Caco-2 (cell line): ENCODE measurements at regions not wholly inside any gene's neighbourhood (a gene's known extent, or its start where the extent isn't known, plus 50 kb on each side); places are given as distances from the start of the nearest gene placed in this dataset.

Source experiments
- BruUV-seq: library from RNA; stranded (reverse); fragments of 400-500 nt; replicated peaks from 2 replicates; lab custom pipeline; 2021; lab: Mats Ljungman, UMichigan
- CTCF ChIA-PET: fragments of 300-600 bp; sonication (Branson Sonifier 250); formaldehyde crosslinking; loops from one replicate; lab custom pipeline; 2022; ENCODE audit warnings: antibody characterized with exemption; lab: Charles Lee
- POLR2A ChIA-PET: fragments of 300-600 bp; sonication (Branson Sonifier 250); formaldehyde crosslinking; loops from one replicate; lab custom pipeline; 2022; ENCODE audit warnings: antibody characterized with exemption; lab: Charles Lee
- DNase-seq, 2 experiments: peaks; one replicate each; pipeline versions ENCODE4 v3.0.0 to v3.0.0-alpha.2; 2020 to 2022
- H3K27me3 ChIP-seq: replicated peaks from 2 replicates; pipeline ENCODE4 v1.6.0; 2011; ENCODE audit warnings: low read length; ENCODE audit not compliant: control insufficient read depth, insufficient read depth
- H3K36me3 ChIP-seq: 2 replicates; pipeline ENCODE4 v1.5.1; 2011; ENCODE audit warnings: low read length; ENCODE audit not compliant: control insufficient read depth, insufficient read depth
- H3K4me1 ChIP-seq: fragments of 250-450 bp; sonication (Bioruptor Pico); 2 replicates; pipeline ENCODE4 v1.5.1; 2020; ENCODE audit warnings: mild to moderate bottlenecking
- H3K4me3 ChIP-seq: 2 replicates; pipeline ENCODE4 v1.5.1; 2011; ENCODE audit warnings: low read depth, mild to moderate bottlenecking, control low read depth, low read length
- H3K9me3 ChIP-seq: fragments of 250-450 bp; sonication (Bioruptor Pico); 2 replicates; pipeline ENCODE4 v1.5.1; 2020; ENCODE audit warnings: mild to moderate bottlenecking, moderate library complexity
- H3K27ac Mint-ChIP-seq: one replicate; pipeline ENCODE4 v1.8.0; 2022; ENCODE audit warnings: mixed read lengths; ENCODE audit not compliant: unreplicated experiment
- H3K27me3 Mint-ChIP-seq: one replicate; pipeline ENCODE4 v1.8.0; 2022; ENCODE audit warnings: mixed read lengths; ENCODE audit not compliant: insufficient read depth, unreplicated experiment
- H3K36me3 Mint-ChIP-seq: one replicate; pipeline ENCODE4 v1.8.0; 2022; ENCODE audit warnings: mild to moderate bottlenecking, mixed read lengths; ENCODE audit not compliant: insufficient read depth, unreplicated experiment
- H3K4me1 Mint-ChIP-seq: one replicate; pipeline ENCODE4 v1.8.0; 2022; ENCODE audit warnings: low read depth, mixed read lengths; ENCODE audit not compliant: unreplicated experiment
- H3K4me3 Mint-ChIP-seq: one replicate; pipeline ENCODE4 v1.8.0; 2022; ENCODE audit warnings: mild to moderate bottlenecking, moderate library complexity, mixed read lengths; ENCODE audit not compliant: unreplicated experiment
- H3K9me3 Mint-ChIP-seq: one replicate; pipeline ENCODE4 v1.8.0; 2022; ENCODE audit warnings: mixed read lengths; ENCODE audit not compliant: unreplicated experiment
- CTCF ChIP-seq, 2 experiments: fragments of 200-600 bp in 1 of 2; IDR thresholded peaks; 1 replicate in 1 of 2; 2 replicates in 1 of 2; pipeline versions ENCODE4 v1.5.1 to v1.8.0; 2011 to 2022; ENCODE audit warnings: antibody characterized with exemption in 1 of 2, control low read depth in 1 of 2, inconsistent platforms in 1 of 2, low read depth in 1 of 2, low read length in 1 of 2, mild to moderate bottlenecking in 1 of 2, moderate library complexity in 1 of 2; ENCODE audit not compliant: insufficient read depth in 1 of 2, severe bottlenecking in 1 of 2, unreplicated experiment in 1 of 2
- intact Hi-C: fragments of 100-400 bp; cut with micrococcal nuclease; formaldehyde crosslinking; loops from one replicate; pipeline ENCODE4 v1.10.0; 2022; ENCODE audit not compliant: unreplicated experiment

- H3K36me3 Mint-ChIP-seq: no peaks in the 10 kb centered on the region
- Histone ChIP-seq H3K9me3 (no peaks in the 10 kb centered on the region), H3K36me3 (no peaks in the 10 kb centered on the region), H3K4me3 (no peak overlapping the region), H3K4me1 (no peaks in the 10 kb centered on the region), H3K27me3 (no peaks in the 10 kb centered on the region)
- no peak for DNase-seq
- no peaks in the 10 kb centered on the region for H3K4me1 Mint-ChIP-seq
- CTCF ChIA-PET: no interaction called here
- intact Hi-C loops: no loop called here
- no peak overlapping the region for H3K4me3 Mint-ChIP-seq
- no TSS peak for BruUV-seq
- H3K27me3 Mint-ChIP-seq: no peaks in the 10 kb centered on the region
- TF ChIP-seq CTCF (IDR thresholded peaks at IDR 0.05; ENCODE audit: insufficient read depth in 1 of 2, low read depth in 1 of 2, low read length in 1 of 2, severe bottlenecking in 1 of 2, unreplicated experiment in 1 of 2): no peak
- POLR2A ChIA-PET: no interaction called here
- H3K27ac Mint-ChIP-seq: no peak overlapping the region
- H3K9me3 Mint-ChIP-seq: no peaks in the 10 kb centered on the region
Measured at GRCh38 chr6:21836277-21836676, 242.7 kb downstream of the SOX4 start.

- Mint-ChIP-seq H3K9me3 (no peaks in the 10 kb centered on the region), H3K36me3 (no peaks in the 10 kb centered on the region), H3K4me1 (no peaks in the 10 kb centered on the region), H3K27me3 (no peaks in the 10 kb centered on the region), H3K4me3 (no peak overlapping the region), H3K27ac (no peak overlapping the region)
- intact Hi-C loops: no loop called here
- H3K9me3 ChIP-seq: no peaks in the 10 kb centered on the region
- H3K27me3 ChIP-seq: no peaks in the 10 kb centered on the region
- POLR2A ChIA-PET: no interaction called here
- BruUV-seq: no TSS peak
- no peaks in the 10 kb centered on the region for H3K4me1 ChIP-seq
- DNase-seq: no peak
- TF ChIP-seq CTCF (IDR thresholded peaks at IDR 0.05; ENCODE audit: insufficient read depth in 1 of 2, low read depth in 1 of 2, low read length in 1 of 2, severe bottlenecking in 1 of 2, unreplicated experiment in 1 of 2): no peak
- CTCF ChIA-PET: no interaction called here
- H3K36me3 ChIP-seq: no peaks in the 10 kb centered on the region
- no peak overlapping the region for H3K4me3 ChIP-seq
Measured at GRCh38 chr6:21836772-21837425, 243.3 kb downstream of the SOX4 start.

- H3K9me3 ChIP-seq: no peaks in the 10 kb centered on the region
- CTCF ChIA-PET: no interaction called here
- Mint-ChIP-seq H3K36me3 (no peaks in the 10 kb centered on the region), H3K9me3 (no peaks in the 10 kb centered on the region), H3K27ac (no peak overlapping the region), H3K27me3 (no peaks in the 10 kb centered on the region), H3K4me3 (no peak overlapping the region), H3K4me1 (peaks cover 19% of the 10 kb centered on the region)
- no TSS peak for BruUV-seq
- no peaks in the 10 kb centered on the region for H3K36me3 ChIP-seq
- no peak overlapping the region for H3K4me3 ChIP-seq
- POLR2A ChIA-PET: no interaction called here
- DNase-seq: no peak
- no peak for TF ChIP-seq CTCF (IDR thresholded peaks at IDR 0.05; ENCODE audit: insufficient read depth in 1 of 2, low read depth in 1 of 2, low read length in 1 of 2, severe bottlenecking in 1 of 2, unreplicated experiment in 1 of 2)
- H3K4me1 ChIP-seq: peaks cover 9% of the 10 kb centered on the region
- no peaks in the 10 kb centered on the region for H3K27me3 ChIP-seq
- intact Hi-C loops: no loop called here
Measured at GRCh38 chr6:21840428-21840827, 246.9 kb downstream of the SOX4 start.
